ENCODE measurements at regions not wholly inside any gene's neighbourhood (a gene's known extent, or its start where the extent isn't known, plus 50 kb on each side); places are given as distances from the start of the nearest gene placed in this dataset.

DNA sequence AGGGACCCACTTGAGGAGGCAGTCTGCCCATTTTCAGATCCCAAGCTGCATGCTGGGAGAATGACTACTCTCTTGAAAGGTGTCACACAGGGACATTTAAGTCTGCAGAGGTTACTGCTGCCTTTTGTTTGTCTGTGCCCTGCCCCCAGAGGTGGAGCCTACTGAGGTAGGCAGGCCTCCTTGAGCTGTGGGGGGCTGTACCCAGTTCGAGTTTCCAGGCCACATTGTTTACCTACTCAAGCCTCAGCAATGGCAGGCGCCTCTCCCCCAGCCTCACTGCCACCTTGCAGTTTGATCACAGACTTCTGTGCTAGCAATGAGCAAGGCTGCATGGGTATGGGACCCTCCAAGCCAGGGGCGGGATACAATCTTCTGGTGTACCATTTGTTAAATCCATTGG is 126.0 kb downstream of the OR4A5 start:
- TF ChIP-seq CTCF (IDR thresholded peaks at IDR 0.05) (no peak), POLR2A (IDR thresholded peaks at IDR 0.05) (no peak)

All from stomach (tissue), 4 donors.